GM21825 (cell line): ENCODE measurements at regions not wholly inside any gene's neighbourhood (a gene's known extent, or its start where the extent isn't known, plus 50 kb on each side); places are given as distances from the start of the nearest gene placed in this dataset.
"Not testable (repeated sequence)": the region's sequence is repeated elsewhere in the genome, so short reads cannot be mapped to it uniquely, and the experiment has no call there.

ENCODE experiments used
- ATAC-seq: cut with Tn5 transposase; IDR thresholded peaks from one replicate; pipeline ENCODE4 v1.9.1; 2021; ENCODE audit warnings: mild to moderate bottlenecking, moderate library complexity; ENCODE audit not compliant: unreplicated experiment

DNA sequence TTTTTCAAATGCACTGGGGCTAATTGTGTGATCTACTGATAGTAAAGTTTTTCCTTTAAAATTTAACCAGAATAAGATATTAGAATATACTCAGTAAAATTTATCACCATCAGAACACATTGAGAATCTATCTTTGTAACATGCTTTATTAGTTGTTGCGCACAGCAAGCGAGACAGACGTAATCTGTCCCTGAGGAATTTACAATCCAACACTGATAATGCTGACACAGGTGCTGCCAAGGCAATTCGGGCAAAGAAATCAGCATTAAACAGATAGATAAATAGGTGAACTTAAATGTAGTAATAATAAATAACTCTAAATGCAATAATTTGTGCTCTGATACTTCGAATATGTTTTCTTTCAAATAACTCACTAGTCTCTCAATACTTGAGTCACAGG, 607.2 kb downstream of the HTR1B start:
- ATAC-seq, result no peak

DNA sequence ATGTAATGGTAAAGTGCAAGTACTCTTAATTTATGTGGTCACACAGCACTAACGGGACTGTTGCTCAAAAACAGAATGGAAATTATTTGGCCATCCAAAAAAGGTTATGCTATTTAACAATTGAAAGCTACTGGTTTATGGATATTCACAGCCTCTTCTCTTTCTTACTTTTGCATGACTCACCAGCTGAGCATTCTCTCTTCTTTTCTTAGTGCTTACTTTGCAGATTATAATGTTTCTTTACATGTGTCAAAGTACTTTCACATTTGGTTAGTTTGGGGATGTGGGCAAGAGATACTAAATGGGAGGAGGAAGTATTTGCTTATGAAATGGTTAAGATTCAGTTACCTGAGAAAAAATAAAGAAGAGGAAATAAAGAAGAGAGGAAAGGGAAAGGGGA, 610.5 kb downstream of the HTR1B start:
- no peak for ATAC-seq

DNA sequence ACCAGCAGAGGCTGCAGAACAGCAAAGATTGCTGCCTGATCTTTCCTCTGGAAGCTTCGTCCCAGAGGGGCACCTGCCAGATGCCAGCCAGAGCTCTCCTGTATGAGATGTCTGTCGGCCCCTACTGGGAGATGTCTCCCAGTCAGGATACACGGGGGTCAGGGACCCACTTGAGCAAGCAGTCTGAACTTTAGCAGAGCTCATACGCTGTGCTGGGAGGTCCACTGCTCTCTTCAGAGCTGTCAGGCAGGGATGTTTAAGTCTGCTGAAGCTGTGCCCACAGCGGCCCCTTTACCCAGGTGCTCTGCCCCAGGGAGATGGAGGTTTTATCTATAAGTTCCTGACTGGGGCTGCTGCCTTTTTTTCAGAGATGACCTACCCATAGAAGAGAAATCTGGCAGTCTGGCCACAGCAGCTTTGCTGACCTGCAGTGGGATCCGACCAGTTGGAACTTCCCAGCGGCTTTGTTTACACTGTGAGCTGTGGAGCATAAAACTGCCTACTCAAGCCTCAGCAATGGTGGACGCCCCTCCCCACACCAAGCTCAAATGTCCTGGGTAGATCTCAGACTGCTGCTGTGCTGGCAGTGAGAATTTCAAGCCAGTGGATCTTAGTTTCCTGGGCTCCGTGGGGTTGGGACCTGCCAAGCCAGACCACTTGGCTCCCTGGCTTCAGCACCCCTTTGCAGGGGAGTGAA, 613.9 kb downstream of the HTR1B start:
- not testable (repeated sequence) for ATAC-seq

DNA sequence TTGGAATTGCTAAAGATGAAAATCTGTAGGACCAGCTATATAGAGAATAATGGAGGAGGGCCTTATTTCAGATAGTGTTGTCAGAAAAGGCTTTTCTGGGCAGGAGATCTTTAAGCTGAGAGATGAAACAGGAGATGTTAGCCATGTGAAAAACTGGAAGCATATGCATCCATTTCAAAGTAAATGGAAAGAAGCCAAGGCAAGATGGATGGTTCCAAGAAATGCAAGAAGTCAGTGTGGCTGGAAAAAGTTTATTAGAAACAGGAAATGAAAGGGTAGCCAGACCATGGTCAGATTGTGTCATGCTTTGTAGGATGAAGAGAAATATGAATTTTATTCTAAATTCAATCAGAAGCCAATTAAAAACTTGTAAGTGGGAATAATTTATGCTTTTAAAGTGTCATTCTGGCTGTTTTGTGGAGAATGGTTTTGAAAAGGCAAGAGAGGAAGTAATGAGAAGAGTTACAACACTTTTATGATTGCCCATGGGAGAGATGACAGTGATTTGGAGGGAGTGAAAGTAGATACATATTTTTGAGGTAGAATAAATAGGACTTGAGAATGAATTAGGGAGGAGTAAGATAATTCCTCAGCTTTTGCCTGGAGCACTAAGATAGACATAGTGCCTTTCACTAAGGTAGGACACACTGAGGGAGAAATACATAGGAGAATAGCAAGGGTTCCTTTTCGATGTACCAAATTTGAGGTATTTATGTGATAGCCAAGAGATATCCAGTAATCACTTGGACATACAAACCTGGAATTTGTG, 620.1 kb downstream of the HTR1B start:
- no peak for ATAC-seq

DNA sequence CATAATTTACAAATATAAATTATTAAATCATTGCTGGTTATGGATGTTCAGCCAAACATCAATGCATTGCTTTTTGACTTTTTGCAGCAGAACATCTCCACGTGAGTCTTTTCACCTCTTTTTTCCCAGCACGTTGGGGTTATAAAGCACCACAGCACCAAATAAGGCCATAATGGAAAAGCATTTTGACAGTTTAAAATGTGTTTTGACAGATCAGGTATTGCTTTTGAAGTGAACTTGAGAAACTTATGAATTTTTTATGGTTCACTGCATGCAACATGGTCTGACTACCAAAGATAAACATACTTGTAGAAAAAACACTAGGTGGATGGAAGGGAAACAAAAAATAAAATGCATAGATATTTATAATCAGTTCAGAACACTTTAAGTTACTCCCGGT, 622.4 kb downstream of the HTR1B start:
- ATAC-seq, result no peak

DNA sequence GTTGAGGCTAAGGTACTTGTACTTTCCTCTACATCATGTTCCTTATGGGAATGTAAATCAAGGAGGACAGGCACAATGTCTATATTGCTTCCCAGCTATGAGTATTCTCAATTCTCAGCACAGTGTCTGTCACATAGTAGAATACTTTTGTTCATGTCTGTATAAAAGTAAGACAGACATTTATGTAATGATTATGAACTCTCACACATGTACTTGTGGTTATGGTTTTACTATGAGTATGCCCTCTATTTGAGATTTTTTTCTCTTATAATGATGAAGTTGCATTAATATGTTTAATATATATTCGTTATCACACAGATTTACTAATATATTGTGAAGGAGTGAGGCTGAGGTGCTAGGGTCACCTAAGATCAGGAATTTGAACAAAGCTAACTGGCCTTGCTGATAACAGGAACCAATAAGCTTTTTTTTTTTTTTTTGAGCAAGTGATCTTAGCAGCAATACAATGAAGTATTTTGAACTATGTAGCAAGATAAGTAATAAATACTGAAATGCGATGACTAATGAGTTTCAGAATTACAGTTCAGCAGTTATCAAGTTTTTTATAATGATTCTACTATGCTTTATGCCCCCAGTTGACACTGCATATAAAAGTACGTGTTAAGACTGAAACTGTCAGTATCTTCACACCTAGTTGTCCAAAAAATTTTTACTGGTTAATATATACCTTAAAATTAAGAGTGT, 623.1 kb downstream of the HTR1B start:
- no peak for ATAC-seq

DNA sequence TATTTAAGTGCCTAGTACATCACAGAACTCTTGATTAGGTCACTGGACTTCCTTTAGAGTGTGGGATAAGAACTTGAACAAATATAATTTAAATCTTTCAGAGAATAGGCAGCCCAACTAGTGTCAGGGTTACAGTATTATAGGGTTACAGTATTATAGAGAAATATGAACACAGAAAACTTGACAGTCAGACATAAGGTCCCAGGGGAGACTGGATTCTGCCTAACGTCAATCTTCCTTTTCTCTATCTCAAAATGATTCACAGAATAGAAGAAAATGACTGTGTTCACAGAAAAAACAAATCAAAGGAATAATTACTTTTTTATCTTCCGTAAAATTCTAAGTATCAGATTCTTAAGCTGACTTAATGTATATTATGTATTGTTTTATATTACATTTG, 623.8 kb downstream of the HTR1B start:
- no peak for ATAC-seq

DNA sequence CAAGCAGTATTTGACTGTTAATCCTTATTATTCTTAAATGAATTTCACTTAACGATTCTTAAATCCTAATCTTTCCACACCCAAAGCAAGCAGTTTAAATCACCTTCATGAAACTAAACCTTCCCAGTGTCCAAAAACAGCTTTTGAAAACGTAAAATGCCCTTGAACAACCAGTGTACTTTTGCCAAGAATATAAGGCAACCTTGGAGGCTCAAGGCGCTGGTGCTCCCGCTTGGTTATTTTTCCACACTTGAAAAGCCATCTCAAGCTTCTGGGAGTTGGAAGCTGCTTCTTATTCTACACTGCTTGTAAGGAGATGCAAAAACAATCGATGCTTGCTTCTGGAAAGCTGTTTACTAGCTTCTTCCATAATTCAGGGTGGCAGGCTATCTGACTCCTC, 625.7 kb downstream of the HTR1B start:
- ATAC-seq, result no peak

DNA sequence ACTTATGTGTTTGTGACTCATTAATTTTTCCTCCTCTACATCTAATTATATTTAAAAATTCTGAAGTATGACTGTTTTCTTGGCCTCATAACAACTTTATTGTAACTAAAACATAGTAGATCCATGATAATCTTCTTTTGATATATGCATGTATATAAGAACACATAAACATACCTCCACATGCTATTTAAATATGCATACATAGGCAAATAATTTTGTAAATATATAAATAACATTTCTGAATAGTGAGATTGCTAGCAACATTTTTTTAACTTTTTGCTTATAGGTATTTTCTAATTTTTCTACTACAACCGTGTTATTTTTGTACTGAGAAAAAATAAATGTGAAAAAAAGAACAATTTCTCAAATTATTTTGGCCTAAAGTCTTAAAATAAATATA, 627.6 kb downstream of the HTR1B start:
- no peak for ATAC-seq

DNA sequence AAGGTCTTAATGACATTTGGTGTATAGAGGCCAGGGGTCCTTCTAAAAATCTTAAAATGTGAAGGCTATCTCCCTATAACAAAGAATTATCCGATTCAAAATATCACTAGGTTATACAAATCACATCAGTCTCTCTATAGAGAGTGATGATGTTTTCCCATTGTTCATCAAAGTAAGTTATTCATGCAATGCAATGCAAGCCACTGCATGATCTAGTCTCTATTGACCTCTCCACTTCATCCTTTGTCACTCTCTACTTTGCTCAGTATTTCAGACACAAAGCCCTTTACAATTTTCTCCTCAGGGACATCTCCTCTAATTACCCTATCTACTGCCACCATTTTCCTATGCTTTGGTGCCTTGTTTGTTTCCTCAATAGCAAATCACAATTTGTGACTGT, 628.0 kb downstream of the HTR1B start:
- no peak for ATAC-seq

DNA sequence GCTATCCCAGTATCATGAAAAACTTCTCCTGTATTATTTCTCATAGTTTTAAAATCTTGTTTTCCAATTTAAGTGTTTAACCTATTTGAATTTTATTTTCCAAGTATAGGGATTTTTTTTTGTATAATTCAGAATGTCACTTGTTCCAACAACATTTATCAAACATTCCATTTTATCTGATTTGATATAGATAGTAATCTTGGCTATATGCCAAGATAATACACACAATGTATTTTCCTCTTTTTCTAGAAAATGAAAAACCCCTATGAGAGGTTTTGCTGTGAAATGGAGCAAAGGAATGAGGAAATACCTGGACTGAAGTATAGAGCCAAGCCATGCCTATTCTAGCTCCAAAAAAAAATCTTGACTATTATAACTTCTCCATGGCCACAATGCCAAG, 628.9 kb downstream of the HTR1B start:
- no peak for ATAC-seq

DNA sequence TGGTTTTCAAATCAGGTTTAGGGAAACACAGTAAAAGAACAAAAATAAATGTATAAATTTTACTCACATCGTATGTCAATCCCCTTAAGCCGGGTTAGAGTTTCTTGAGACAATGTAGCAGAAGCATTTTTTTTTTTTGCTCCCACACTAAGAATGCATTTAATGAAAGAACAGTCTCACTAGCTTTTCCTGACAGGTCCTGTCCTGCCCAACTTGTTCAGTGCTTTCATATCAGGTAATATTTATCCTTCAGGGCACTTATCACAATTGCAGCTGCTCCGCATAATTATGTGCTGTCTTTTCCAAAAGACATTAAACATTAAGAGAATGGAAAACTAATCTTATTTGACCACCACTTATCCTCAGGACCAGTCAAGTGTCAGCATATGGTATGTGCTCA, 632.0 kb downstream of the HTR1B start:
- no peak for ATAC-seq

DNA sequence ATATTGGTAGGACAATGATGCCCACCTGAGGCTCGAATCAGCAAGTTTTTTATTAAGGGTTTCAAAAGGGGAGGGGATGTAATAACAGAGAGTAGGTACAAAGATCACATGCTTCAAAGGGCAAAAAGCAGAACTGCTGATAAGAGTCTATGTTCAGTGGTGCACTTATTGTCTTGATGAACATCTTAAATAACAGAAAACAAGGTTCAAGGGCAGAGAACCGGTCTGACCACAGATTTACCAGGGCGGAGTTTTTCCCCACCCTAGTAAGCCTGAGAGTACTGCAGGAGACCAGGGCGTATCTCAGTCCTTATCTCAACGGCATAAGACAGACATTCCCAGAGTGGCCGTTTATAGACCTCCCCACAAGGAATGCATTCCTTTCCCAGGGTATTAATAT, 639.7 kb downstream of the HTR1B start:
- not testable (repeated sequence) for ATAC-seq

DNA sequence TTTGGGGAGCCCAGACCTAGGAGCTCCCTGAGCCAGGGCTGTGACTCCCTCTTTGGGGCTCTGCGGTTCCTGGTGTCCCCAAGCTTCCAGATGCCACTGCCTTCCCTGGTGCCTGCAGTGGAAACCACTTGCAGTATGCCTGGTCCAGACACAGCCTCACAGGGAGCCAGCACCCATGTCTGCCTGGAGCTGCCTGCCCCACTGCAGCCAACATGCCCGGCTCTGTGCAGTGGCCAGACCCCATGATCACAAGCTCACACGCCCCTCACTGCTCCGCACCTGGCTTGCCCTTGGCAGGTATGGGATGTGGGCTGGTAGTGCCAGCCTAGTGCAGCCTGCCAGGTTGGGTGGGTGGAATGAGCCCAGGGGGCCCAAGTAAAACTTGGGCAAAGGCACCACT, 644.8 kb downstream of the HTR1B start:
- no peak for ATAC-seq

DNA sequence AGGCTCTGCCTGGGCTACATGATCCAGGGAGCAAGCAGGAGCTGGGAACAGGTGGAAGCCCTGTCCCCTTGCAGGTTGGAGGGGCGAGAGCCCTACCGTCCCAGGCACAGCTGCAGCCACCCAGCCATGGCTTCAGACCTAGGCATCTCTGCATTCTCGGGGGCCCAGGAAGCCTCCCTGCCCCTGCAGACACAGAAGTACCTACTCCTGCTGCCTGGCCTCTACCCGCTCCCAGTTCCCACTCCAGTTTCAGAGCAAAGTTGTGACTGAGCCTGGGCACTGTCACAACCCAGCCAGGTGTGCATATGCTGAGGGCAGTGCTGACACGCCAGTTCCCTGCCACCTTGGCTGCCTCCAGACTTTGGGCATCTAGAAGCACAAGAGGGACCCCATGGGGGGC, 645.9 kb downstream of the HTR1B start:
- no peak for ATAC-seq

DNA sequence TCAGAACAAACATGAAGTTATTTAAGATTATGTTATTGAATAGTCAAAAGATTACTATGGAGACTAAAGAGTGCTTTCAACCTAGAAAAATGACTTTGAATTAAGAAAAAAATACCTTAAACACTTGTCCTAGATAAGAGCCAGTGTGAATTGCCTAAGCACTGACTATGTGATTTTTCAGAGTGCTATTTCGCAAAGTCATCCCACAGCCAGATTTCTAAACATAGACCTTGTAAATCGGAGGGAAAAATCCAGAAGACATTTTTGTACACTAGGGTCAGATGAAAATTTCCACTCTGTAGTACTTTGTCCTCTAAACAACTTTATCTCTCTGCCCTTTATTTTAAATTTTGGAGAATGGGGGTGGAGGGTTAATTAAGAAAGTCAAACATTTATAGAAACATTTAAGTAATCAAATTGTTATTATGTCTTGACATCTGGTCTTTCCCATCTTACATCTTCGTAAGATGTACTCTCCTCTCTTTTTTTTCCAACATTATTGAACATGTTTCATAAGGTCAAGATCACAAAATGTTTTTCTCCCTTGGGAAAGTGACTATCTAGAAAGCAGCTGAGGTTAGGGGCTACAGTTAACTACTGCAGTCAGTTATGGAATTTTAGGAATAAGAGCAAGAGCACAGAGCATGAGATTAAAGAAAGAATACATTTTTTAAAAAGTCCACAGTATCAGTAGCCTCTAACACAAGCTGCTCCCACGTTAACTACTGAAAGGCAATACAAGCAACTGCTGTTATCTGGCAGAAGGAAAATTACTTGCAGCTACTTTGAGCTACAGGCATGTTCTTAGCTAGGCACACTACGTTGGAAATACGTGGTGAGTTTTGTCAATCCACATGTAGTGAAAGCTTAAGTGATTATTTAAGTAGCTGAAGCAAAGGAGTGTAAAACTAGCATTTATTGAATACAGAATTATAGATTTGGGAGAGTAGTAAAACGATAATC, 648.5 kb downstream of the HTR1B start:
- no peak for ATAC-seq

DNA sequence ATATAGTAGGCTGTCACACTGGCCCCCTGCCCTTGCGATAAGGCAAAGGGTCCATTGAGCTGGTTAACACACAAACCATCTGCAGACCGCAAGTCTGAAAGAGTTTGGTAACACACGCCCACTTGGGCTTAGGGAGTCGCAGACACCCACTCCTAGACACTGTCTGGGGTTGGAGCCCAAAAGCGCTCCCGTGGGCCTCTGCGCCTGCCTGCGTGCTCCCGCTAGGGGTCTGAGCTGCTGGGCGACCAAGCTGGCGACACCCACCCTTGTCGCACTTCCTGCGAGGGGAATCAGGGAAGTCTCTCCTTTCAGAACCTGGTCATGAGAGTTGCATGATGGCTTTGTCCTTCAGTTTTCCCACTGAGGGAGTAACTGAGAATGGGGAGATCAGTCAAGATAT, 653.0 kb downstream of the HTR1B start:
- no peak for ATAC-seq

DNA sequence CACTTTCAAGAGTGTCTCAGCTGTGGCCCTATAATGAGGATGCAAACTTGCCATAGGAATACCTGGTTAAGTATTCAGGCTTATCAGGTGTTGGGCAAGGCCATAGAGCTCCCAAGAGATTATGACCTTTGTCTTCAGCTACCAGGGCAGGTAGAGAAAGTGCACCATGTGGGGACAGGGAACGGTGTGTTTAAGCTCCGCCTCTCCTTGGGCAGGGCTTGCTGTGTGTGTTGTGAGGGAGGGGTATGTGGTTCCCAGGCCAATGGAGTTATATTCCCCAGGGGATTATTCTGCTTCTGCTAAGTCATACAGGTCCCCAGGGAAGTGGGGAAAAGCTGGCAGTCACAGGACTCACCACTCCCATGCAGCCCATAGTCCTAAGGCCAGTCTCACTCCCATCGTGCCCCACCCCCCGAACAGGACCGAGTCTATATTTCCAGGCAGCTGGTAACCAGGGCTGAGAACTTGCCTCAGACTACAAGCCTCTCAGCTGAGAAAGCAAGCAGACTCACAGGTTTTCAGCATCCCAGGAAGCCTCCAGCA, 660.2 kb downstream of the HTR1B start:
- no peak for ATAC-seq

DNA sequence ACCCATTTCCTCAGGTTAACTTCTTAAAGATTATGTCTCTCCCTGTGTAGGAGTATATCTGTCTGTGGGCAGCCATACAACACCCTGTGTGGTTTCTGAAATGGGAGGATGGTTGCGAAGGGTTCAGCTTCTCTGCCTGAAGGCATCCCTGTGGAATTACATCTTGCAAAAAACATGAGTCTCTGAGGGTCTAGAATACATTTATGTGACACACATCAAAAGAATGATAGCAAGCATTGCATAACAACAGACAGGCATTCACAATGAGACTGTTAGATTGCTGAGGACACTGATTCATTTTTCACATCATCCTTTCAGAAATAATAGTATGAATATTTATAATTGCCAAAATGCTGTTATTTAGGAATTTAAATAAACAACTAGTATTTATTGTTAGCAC, 670.9 kb downstream of the HTR1B start:
- no peak for ATAC-seq

DNA sequence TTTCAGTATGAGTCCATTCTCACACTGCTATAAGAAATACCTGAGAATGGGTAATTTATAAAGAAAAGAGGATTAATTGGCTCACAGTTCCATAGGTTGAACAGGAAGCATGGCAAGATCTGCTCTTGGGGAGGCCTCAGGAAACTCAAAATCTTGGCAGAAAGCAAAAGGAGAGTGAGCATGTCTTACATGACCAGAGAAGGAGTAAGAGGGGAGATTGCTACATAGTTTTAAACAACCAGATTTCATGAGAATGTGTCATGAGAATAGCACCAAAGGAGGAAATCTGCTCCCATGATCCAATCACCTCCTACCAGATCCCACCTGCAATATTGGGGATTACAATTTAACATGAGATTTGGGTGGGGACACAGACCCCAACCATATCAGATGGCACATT, 672.4 kb downstream of the HTR1B start:
- ATAC-seq, result no peak
